ENCODE measurements at regions not wholly inside any gene's neighbourhood (a gene's known extent, or its start where the extent isn't known, plus 50 kb on each side); places are given as distances from the start of the nearest gene placed in this dataset.
"Not testable (repeated sequence)": the region's sequence is repeated elsewhere in the genome, so short reads cannot be mapped to it uniquely, and the experiment has no call there.

GRCh38 chr6:130547723-130548122 is 181.9 kb downstream of the TMEM200A start:
- WGBS (ENCODE audit: insufficient coverage, insufficient read length), result no CpG with 5 or more reads among the region's 3 CpGs
- H3K4me1 ChIP-seq (ENCODE audit: control insufficient read depth, insufficient read depth, low read length), result no peaks in the 10 kb centered on the region
- no peak overlapping the region for H3K4me3 ChIP-seq (ENCODE audit: low read length)
- no peak for DNase-seq (ENCODE audit: low read depth, low spot score)
- no peak overlapping the region for H3K27ac ChIP-seq (ENCODE audit: low read length)
- no peaks in the 10 kb centered on the region for H3K27me3 ChIP-seq (ENCODE audit: control insufficient read depth, insufficient read depth, low read length)
- no peaks in the 10 kb centered on the region for H3K36me3 ChIP-seq (ENCODE audit: control insufficient read depth, insufficient read depth, low read length)
- H3K9me3 ChIP-seq (ENCODE audit: control insufficient read depth, insufficient read depth, low read length), result no peaks in the 10 kb centered on the region

DNA sequence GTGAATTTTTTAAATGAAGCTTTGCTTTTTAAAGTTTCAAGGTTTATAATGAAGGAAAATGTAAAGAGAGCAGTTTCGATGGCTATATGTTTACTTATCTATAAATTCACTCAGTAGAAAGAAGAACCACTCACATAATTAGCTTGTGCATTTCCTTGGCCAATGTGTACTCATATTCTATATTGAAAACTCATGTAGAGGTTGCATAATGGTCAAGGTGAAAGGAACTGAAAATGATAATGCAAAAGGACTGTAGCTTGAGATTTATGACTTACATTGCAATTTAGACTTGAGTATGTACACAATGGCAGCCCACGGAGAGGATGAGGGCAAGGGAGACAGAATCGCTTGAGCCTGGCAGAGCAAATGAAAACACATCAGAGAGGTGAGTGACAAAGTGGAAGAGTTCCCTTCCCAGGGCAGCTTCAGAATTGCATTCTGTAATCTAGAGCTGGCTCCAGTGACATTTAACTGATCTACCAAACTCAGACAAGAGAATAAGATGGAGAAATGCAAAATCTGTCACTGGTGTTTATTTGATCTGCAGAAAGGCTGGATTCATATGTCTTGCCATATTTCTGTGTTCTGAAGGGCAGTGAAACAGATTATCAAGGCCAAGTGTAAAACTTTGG is 191.8 kb downstream of the TMEM200A start:
- Histone ChIP-seq H3K27me3 (ENCODE audit: control insufficient read depth, insufficient read depth, low read length) (no peaks in the 10 kb centered on the region), H3K4me1 (ENCODE audit: control insufficient read depth, insufficient read depth, low read length) (no peaks in the 10 kb centered on the region), H3K36me3 (ENCODE audit: control insufficient read depth, insufficient read depth, low read length) (no peaks in the 10 kb centered on the region), H3K27ac (ENCODE audit: low read length) (no peak overlapping the region), H3K9me3 (ENCODE audit: control insufficient read depth, insufficient read depth, low read length) (no peaks in the 10 kb centered on the region), H3K4me3 (ENCODE audit: low read length) (no peak overlapping the region)
- no peak for DNase-seq (ENCODE audit: low read depth, low spot score)
- no CpG with 5 or more reads among the region's 3 CpGs for WGBS (ENCODE audit: insufficient coverage, insufficient read length)

DNA sequence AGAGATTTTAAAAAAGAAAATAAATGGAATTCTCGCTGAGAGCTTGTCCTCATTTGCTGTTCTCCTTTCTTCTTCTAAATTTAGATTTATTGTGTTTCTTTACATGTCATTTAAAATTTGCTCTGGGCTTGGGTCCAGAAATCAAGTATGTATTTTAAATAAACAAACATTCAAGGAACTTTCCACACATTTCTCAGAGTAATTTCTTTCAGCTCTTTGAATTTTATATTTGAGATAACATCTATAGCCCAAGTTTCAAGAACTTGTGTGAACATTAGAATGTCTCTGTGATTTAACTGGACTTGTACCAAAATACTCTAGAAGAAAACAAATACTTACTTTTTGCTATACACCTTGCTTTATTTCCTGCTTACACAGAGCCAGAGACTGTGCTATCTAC is 192.3 kb downstream of the TMEM200A start:
- H3K9me3 ChIP-seq (ENCODE audit: control insufficient read depth, insufficient read depth, low read length), result no peaks in the 10 kb centered on the region

DNA sequence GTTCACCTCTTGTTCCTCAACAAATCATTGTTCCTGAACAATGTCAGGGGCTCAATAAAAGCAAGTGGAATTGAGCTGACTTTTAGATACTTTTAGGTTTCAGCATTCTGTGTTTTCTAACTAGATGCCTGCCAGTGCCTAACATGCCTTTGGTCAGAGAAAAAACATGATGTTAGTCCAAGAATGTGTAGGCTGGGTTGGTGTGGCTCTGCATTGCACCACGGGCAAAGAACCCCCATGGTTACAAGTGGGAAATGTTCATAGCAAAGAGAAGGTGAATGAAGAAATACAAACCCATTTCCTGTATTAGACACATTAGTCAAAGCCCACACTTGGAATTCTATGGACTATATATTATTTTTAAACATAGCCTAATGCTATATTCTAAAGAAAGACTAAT is 193.3 kb downstream of the TMEM200A start:
- Histone ChIP-seq H3K27me3 (ENCODE audit: control insufficient read depth, insufficient read depth, low read length) (no peaks in the 10 kb centered on the region), H3K4me3 (ENCODE audit: low read length) (no peak overlapping the region), H3K9me3 (ENCODE audit: control insufficient read depth, insufficient read depth, low read length) (no peaks in the 10 kb centered on the region), H3K27ac (ENCODE audit: low read length) (no peak overlapping the region), H3K4me1 (ENCODE audit: control insufficient read depth, insufficient read depth, low read length) (no peaks in the 10 kb centered on the region), H3K36me3 (ENCODE audit: control insufficient read depth, insufficient read depth, low read length) (no peaks in the 10 kb centered on the region)
- no CpG with 5 or more reads among the region's 1 CpG for WGBS (ENCODE audit: insufficient coverage, insufficient read length)
- no peak for DNase-seq (ENCODE audit: low read depth, low spot score)

More for the DNA sequence above, 192.3 kb downstream of the TMEM200A start:
- no peaks in the 10 kb centered on the region for H3K27me3 ChIP-seq (ENCODE audit: control insufficient read depth, insufficient read depth, low read length)
- no CpG with 5 or more reads among the region's 1 CpG for WGBS (ENCODE audit: insufficient coverage, insufficient read length)
- H3K36me3 ChIP-seq (ENCODE audit: control insufficient read depth, insufficient read depth, low read length), result no peaks in the 10 kb centered on the region
- DNase-seq (ENCODE audit: low read depth, low spot score), result no peak
- H3K4me3 ChIP-seq (ENCODE audit: low read length), result no peak overlapping the region
- H3K4me1 ChIP-seq (ENCODE audit: control insufficient read depth, insufficient read depth, low read length), result no peaks in the 10 kb centered on the region
- H3K27ac ChIP-seq (ENCODE audit: low read length), result no peak overlapping the region

DNA sequence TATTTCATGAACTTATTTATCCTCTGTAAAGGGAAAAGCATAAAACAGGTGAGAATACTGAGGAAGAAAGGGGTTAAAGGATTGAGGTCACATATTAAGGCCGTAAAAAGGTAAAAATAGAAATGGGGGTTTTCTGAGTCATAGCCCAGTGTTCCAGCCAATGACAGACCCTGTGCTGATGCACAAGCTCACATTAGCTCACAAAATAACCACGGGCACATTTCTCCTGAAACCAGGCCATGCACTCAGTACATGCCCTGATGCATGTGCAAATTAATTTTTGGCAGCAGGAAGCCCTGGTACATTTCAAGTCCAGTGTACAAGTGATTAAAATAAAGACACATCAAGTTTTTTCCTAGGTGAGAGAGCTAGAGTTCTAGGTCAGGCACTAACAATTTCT is 194.4 kb downstream of the TMEM200A start:
- WGBS (ENCODE audit: insufficient coverage, insufficient read length), result no CpG with 5 or more reads among the region's 2 CpGs
- Histone ChIP-seq H3K9me3 (ENCODE audit: control insufficient read depth, insufficient read depth, low read length) (no peaks in the 10 kb centered on the region), H3K4me3 (ENCODE audit: low read length) (no peak overlapping the region), H3K4me1 (ENCODE audit: control insufficient read depth, insufficient read depth, low read length) (no peaks in the 10 kb centered on the region), H3K36me3 (ENCODE audit: control insufficient read depth, insufficient read depth, low read length) (no peaks in the 10 kb centered on the region), H3K27me3 (ENCODE audit: control insufficient read depth, insufficient read depth, low read length) (no peaks in the 10 kb centered on the region), H3K27ac (ENCODE audit: low read length) (no peak overlapping the region)
- DNase-seq (ENCODE audit: low read depth, low spot score), result no peak

- not testable (repeated sequence) for H3K4me1 ChIP-seq (ENCODE audit: control insufficient read depth, insufficient read depth, low read length); H3K36me3 ChIP-seq (ENCODE audit: control insufficient read depth, insufficient read depth, low read length); DNase-seq (ENCODE audit: low read depth, low spot score); H3K27me3 ChIP-seq (ENCODE audit: control insufficient read depth, insufficient read depth, low read length); H3K9me3 ChIP-seq (ENCODE audit: control insufficient read depth, insufficient read depth, low read length); H3K27ac ChIP-seq (ENCODE audit: low read length); H3K4me3 ChIP-seq (ENCODE audit: low read length)
- no CpG with 5 or more reads among the region's 2 CpGs for WGBS (ENCODE audit: insufficient coverage, insufficient read length)
These were observed 195.3 kb downstream of the TMEM200A start for GRCh38 chr6:130561159-130561558.

- Histone ChIP-seq H3K36me3 (ENCODE audit: control insufficient read depth, insufficient read depth, low read length) (no peaks in the 10 kb centered on the region), H3K27me3 (ENCODE audit: control insufficient read depth, insufficient read depth, low read length) (no peaks in the 10 kb centered on the region), H3K9me3 (ENCODE audit: control insufficient read depth, insufficient read depth, low read length) (no peaks in the 10 kb centered on the region), H3K27ac (ENCODE audit: low read length) (no peak overlapping the region), H3K4me1 (ENCODE audit: control insufficient read depth, insufficient read depth, low read length) (no peaks in the 10 kb centered on the region), H3K4me3 (ENCODE audit: low read length) (no peak overlapping the region)
- no peak for DNase-seq (ENCODE audit: low read depth, low spot score)
- WGBS (ENCODE audit: insufficient coverage, insufficient read length), result no CpG with 5 or more reads among the region's 2 CpGs
These were observed 199.9 kb downstream of the TMEM200A start for GRCh38 chr6:130565696-130566095.

- H3K4me1 ChIP-seq (ENCODE audit: control insufficient read depth, insufficient read depth, low read length), result no peaks in the 10 kb centered on the region
- H3K9me3 ChIP-seq (ENCODE audit: control insufficient read depth, insufficient read depth, low read length), result no peaks in the 10 kb centered on the region
- no peaks in the 10 kb centered on the region for H3K36me3 ChIP-seq (ENCODE audit: control insufficient read depth, insufficient read depth, low read length)
- H3K27ac ChIP-seq (ENCODE audit: low read length), result no peak overlapping the region
- H3K27me3 ChIP-seq (ENCODE audit: control insufficient read depth, insufficient read depth, low read length), result no peaks in the 10 kb centered on the region
- DNase-seq (ENCODE audit: low read depth, low spot score), result no peak
- no CpG with 5 or more reads among the region's 2 CpGs for WGBS (ENCODE audit: insufficient coverage, insufficient read length)
- no peak overlapping the region for H3K4me3 ChIP-seq (ENCODE audit: low read length)
These were observed 208.3 kb downstream of the TMEM200A start for GRCh38 chr6:130574146-130574545.

GRCh38 chr6:130575557-130575956 is 209.7 kb downstream of the TMEM200A start:
- no peak for DNase-seq (ENCODE audit: low read depth, low spot score)
- Histone ChIP-seq H3K27me3 (ENCODE audit: control insufficient read depth, insufficient read depth, low read length) (no peaks in the 10 kb centered on the region), H3K9me3 (ENCODE audit: control insufficient read depth, insufficient read depth, low read length) (no peaks in the 10 kb centered on the region), H3K4me3 (ENCODE audit: low read length) (no peak overlapping the region), H3K36me3 (ENCODE audit: control insufficient read depth, insufficient read depth, low read length) (no peaks in the 10 kb centered on the region), H3K4me1 (ENCODE audit: control insufficient read depth, insufficient read depth, low read length) (no peaks in the 10 kb centered on the region), H3K27ac (ENCODE audit: low read length) (no peak overlapping the region)
- no CpG with 5 or more reads among the region's 3 CpGs for WGBS (ENCODE audit: insufficient coverage, insufficient read length)

GRCh38 chr6:130575971-130576370 is 210.2 kb downstream of the TMEM200A start:
- no peaks in the 10 kb centered on the region for H3K36me3 ChIP-seq (ENCODE audit: control insufficient read depth, insufficient read depth, low read length)
- no peaks in the 10 kb centered on the region for H3K4me1 ChIP-seq (ENCODE audit: control insufficient read depth, insufficient read depth, low read length)
- no CpG with 5 or more reads among the region's 2 CpGs for WGBS (ENCODE audit: insufficient coverage, insufficient read length)
- H3K4me3 ChIP-seq (ENCODE audit: low read length), result no peak overlapping the region
- H3K27me3 ChIP-seq (ENCODE audit: control insufficient read depth, insufficient read depth, low read length), result no peaks in the 10 kb centered on the region
- no peak overlapping the region for H3K27ac ChIP-seq (ENCODE audit: low read length)
- DNase-seq (ENCODE audit: low read depth, low spot score), result no peak
- H3K9me3 ChIP-seq (ENCODE audit: control insufficient read depth, insufficient read depth, low read length), result no peaks in the 10 kb centered on the region

- no peaks in the 10 kb centered on the region for H3K27me3 ChIP-seq (ENCODE audit: control insufficient read depth, insufficient read depth, low read length)
- H3K9me3 ChIP-seq (ENCODE audit: control insufficient read depth, insufficient read depth, low read length), result no peaks in the 10 kb centered on the region
- H3K4me3 ChIP-seq (ENCODE audit: low read length), result no peak overlapping the region
- no peaks in the 10 kb centered on the region for H3K36me3 ChIP-seq (ENCODE audit: control insufficient read depth, insufficient read depth, low read length)
- no peaks in the 10 kb centered on the region for H3K4me1 ChIP-seq (ENCODE audit: control insufficient read depth, insufficient read depth, low read length)
- no peak overlapping the region for H3K27ac ChIP-seq (ENCODE audit: low read length)
- DNase-seq (ENCODE audit: low read depth, low spot score), result no peak
- WGBS (ENCODE audit: insufficient coverage, insufficient read length), result no CpG with 5 or more reads among the region's 8 CpGs
These were observed 211.5 kb downstream of the TMEM200A start for GRCh38 chr6:130577178-130577919.
